Lower lobe of right lung (tissue), 2 donors: ENCODE measurements at regions not wholly inside any gene's neighbourhood (a gene's known extent, or its start where the extent isn't known, plus 50 kb on each side); places are given as distances from the start of the nearest gene placed in this dataset.

ENCODE experiments used
- ATAC-seq, 2 donors: fragments of 200-7000 bp; cut with Tn5 transposase; one replicate each; pipeline ENCODE4 v1.9.1; 2020 to 2022; ENCODE audit warnings: mild to moderate bottlenecking in 2 of 2, moderate library complexity in 2 of 2
- DNase-seq: peaks from one replicate; pipeline ENCODE4 v3.0.0-alpha.2; 2020
- H3K27ac ChIP-seq: fragments of 200-600 bp; one replicate; pipeline ENCODE4 v1.8.0; 2022
- H3K27me3 ChIP-seq: fragments of 200-600 bp; one replicate; pipeline ENCODE4 v1.8.0; 2022; ENCODE audit warnings: low read depth
- H3K36me3 ChIP-seq: fragments of 200-600 bp; one replicate; pipeline ENCODE4 v1.8.0; 2022; ENCODE audit warnings: mild to moderate bottlenecking
- H3K4me1 ChIP-seq: fragments of 200-600 bp; one replicate; pipeline ENCODE4 v1.8.0; 2022
- H3K4me3 ChIP-seq: fragments of 200-600 bp; one replicate; pipeline ENCODE4 v1.8.0; 2022; ENCODE audit warnings: mild to moderate bottlenecking
- H3K9me3 ChIP-seq: fragments of 200-600 bp; one replicate; pipeline ENCODE4 v1.8.0; 2022
- CTCF ChIP-seq: fragments of 200-600 bp; IDR thresholded peaks from one replicate; pipeline ENCODE4 v1.8.0; 2022; ENCODE audit warnings: antibody characterized with exemption, mild to moderate bottlenecking
- intact Hi-C: fragments of 100-400 bp; cut with DNase I; formaldehyde crosslinking; loops from one replicate; pipeline ENCODE4 v1.11.0; 2022
- donor health status: DM: no; HTN: yes; CAD: no; lungs with severe emphysema.

GRCh38 chr6:66796987-66797386, 1090.0 kb upstream of the EYS start:
- H3K4me3 ChIP-seq = no peak overlapping the region
- TF ChIP-seq CTCF = no peak
- ATAC-seq (no peak), DNase-seq (no peak)
- intact Hi-C loops = no loop called here
- H3K4me1 ChIP-seq = no peaks in the 10 kb centered on the region
- no peaks in the 10 kb centered on the region for H3K36me3 ChIP-seq
- no peaks in the 10 kb centered on the region for H3K27me3 ChIP-seq
- H3K9me3 ChIP-seq = no peaks in the 10 kb centered on the region
- H3K27ac ChIP-seq = no peak overlapping the region

- ATAC-seq (peak in 1 of 2 donors; percentile 13), DNase-seq (no peak)
- H3K27ac ChIP-seq = no peak overlapping the region
- intact Hi-C loops = no loop called here
- H3K4me1 ChIP-seq = no peaks in the 10 kb centered on the region
- no peak for TF ChIP-seq CTCF
- H3K4me3 ChIP-seq = no peak overlapping the region
- no peaks in the 10 kb centered on the region for H3K9me3 ChIP-seq
- no peaks in the 10 kb centered on the region for H3K36me3 ChIP-seq
- H3K27me3 ChIP-seq = no peaks in the 10 kb centered on the region
Measured at GRCh38 chr6:66788579-66788978, 1081.6 kb upstream of the EYS start.

GRCh38 chr6:66772800-66773199, 1065.8 kb upstream of the EYS start:
- TF ChIP-seq CTCF = no peak
- Histone ChIP-seq H3K36me3 (no peaks in the 10 kb centered on the region), H3K27me3 (no peaks in the 10 kb centered on the region), H3K27ac (no peak overlapping the region), H3K9me3 (no peaks in the 10 kb centered on the region), H3K4me1 (no peaks in the 10 kb centered on the region), H3K4me3 (no peak overlapping the region)
- ATAC-seq (no peak), DNase-seq (no peak)
- intact Hi-C loops = no loop called here

- intact Hi-C loops = no loop called here
Measured at GRCh38 chr6:66771626-66772025, 1064.6 kb upstream of the EYS start.

GRCh38 chr6:66751630-66752029, 1044.6 kb upstream of the EYS start:
- no peak for TF ChIP-seq CTCF
- DNase-seq (no peak), ATAC-seq (no peak)
- Histone ChIP-seq H3K36me3 (no peaks in the 10 kb centered on the region), H3K4me1 (no peaks in the 10 kb centered on the region), H3K9me3 (no peaks in the 10 kb centered on the region), H3K27ac (no peak overlapping the region), H3K4me3 (no peak overlapping the region), H3K27me3 (no peaks in the 10 kb centered on the region)
- intact Hi-C loops = no loop called here

More at GRCh38 chr6:66771626-66772025, 1064.6 kb upstream of the EYS start:
- no peak overlapping the region for H3K4me3 ChIP-seq
- no peaks in the 10 kb centered on the region for H3K36me3 ChIP-seq
- H3K9me3 ChIP-seq = no peaks in the 10 kb centered on the region
- DNase-seq (no peak), ATAC-seq (no peak)
- no peak overlapping the region for H3K27ac ChIP-seq
- no peaks in the 10 kb centered on the region for H3K27me3 ChIP-seq
- no peak for TF ChIP-seq CTCF
- no peaks in the 10 kb centered on the region for H3K4me1 ChIP-seq

GRCh38 chr6:66740346-66740745, 1033.3 kb upstream of the EYS start:
- Histone ChIP-seq H3K36me3 (no peaks in the 10 kb centered on the region), H3K4me3 (no peak overlapping the region), H3K27me3 (no peaks in the 10 kb centered on the region), H3K9me3 (no peaks in the 10 kb centered on the region), H3K27ac (no peak overlapping the region), H3K4me1 (no peaks in the 10 kb centered on the region)
- intact Hi-C loops = no loop called here
- no peak for ATAC-seq
- no peak for TF ChIP-seq CTCF
- DNase-seq = no peak
